ENCODE measurements at regions not wholly inside any gene's neighbourhood (a gene's known extent, or its start where the extent isn't known, plus 50 kb on each side); places are given as distances from the start of the nearest gene placed in this dataset.

GRCh38 chr17:79511471-79511870 lies 99.4 kb downstream of the RBFOX3 start:
- no peak overlapping the region for H3K4me2 ChIP-seq (ENCODE audit: insufficient read depth, low read length)
- H3K4me1 ChIP-seq (ENCODE audit: insufficient read depth, low read length): no peaks in the 10 kb centered on the region
- no peaks in the 10 kb centered on the region for H3K36me3 ChIP-seq (ENCODE audit: insufficient read depth, low read length)
- ATAC-seq (ENCODE audit: insufficient read depth, low read depth) (no peak), DNase-seq (no peak)
- no peaks in the 10 kb centered on the region for H3K79me2 ChIP-seq (ENCODE audit: insufficient read depth, low read length)
- no peaks in the 10 kb centered on the region for H3K27me3 ChIP-seq (ENCODE audit: insufficient read depth, low read length, poor library complexity)
- TF ChIP-seq, protein P1, sequence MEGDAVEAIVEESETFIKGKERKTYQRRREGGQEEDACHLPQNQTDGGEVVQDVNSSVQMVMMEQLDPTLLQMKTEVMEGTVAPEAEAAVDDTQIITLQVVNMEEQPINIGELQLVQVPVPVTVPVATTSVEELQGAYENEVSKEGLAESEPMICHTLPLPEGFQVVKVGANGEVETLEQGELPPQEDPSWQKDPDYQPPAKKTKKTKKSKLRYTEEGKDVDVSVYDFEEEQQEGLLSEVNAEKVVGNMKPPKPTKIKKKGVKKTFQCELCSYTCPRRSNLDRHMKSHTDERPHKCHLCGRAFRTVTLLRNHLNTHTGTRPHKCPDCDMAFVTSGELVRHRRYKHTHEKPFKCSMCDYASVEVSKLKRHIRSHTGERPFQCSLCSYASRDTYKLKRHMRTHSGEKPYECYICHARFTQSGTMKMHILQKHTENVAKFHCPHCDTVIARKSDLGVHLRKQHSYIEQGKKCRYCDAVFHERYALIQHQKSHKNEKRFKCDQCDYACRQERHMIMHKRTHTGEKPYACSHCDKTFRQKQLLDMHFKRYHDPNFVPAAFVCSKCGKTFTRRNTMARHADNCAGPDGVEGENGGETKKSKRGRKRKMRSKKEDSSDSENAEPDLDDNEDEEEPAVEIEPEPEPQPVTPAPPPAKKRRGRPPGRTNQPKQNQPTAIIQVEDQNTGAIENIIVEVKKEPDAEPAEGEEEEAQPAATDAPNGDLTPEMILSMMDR (IDR thresholded peaks at IDR 0.05; ENCODE audit: borderline replicate concordance, extremely low read depth, low read length, poor library complexity, severe bottlenecking): no peak
- TF ChIP-seq EZH2 (IDR thresholded peaks at IDR 0.05; ENCODE audit: borderline replicate concordance, low read depth, low read length, severe bottlenecking): no peak
- peaks cover 4% of the 10 kb centered on the region for H3K9me3 ChIP-seq (ENCODE audit: insufficient read depth, low read length, severe bottlenecking)
- H3K27ac ChIP-seq (ENCODE audit: low read length): no peak overlapping the region
- no peak overlapping the region for H3K4me3 ChIP-seq (ENCODE audit: low read depth in 1 of 2, low read length in 2 of 2)
- no peak overlapping the region for H3K9ac ChIP-seq (ENCODE audit: low read depth, low read length)
- H2AFZ ChIP-seq (ENCODE audit: low read depth, low read length): no peak overlapping the region
- H4K20me1 ChIP-seq (ENCODE audit: insufficient read depth, low read length): no peaks in the 10 kb centered on the region; the same call in 1 of the 2 replicates

- Histone ChIP-seq H3K79me2 (ENCODE audit: insufficient read depth, low read length) (no peaks in the 10 kb centered on the region), H3K4me1 (ENCODE audit: insufficient read depth, low read length) (no peaks in the 10 kb centered on the region), H3K27me3 (ENCODE audit: insufficient read depth, low read length, poor library complexity) (no peaks in the 10 kb centered on the region), H3K9me3 (ENCODE audit: insufficient read depth, low read length, severe bottlenecking) (peaks cover 4% of the 10 kb centered on the region), H3K9ac (ENCODE audit: low read depth, low read length) (no peak overlapping the region), H3K27ac (ENCODE audit: low read length) (no peak overlapping the region), H3K36me3 (ENCODE audit: insufficient read depth, low read length) (no peaks in the 10 kb centered on the region), H3K4me3 (ENCODE audit: low read depth in 1 of 2, low read length in 2 of 2) (no peak overlapping the region), H4K20me1 (ENCODE audit: insufficient read depth, low read length) (no peaks in the 10 kb centered on the region; the same call in 1 of the 2 replicates), H3K4me2 (ENCODE audit: insufficient read depth, low read length) (no peak overlapping the region), H2AFZ (ENCODE audit: low read depth, low read length) (no peak overlapping the region)
- TF ChIP-seq EZH2 (IDR thresholded peaks at IDR 0.05; ENCODE audit: borderline replicate concordance, low read depth, low read length, severe bottlenecking): no peak
- TF ChIP-seq, protein P1 (IDR thresholded peaks at IDR 0.05; ENCODE audit: borderline replicate concordance, extremely low read depth, low read length, poor library complexity, severe bottlenecking): no peak
- ATAC-seq (ENCODE audit: insufficient read depth, low read depth) (no peak), DNase-seq (no peak)
Measured at GRCh38 chr17:79510071-79510470, 100.8 kb downstream of the RBFOX3 start.

DNA sequence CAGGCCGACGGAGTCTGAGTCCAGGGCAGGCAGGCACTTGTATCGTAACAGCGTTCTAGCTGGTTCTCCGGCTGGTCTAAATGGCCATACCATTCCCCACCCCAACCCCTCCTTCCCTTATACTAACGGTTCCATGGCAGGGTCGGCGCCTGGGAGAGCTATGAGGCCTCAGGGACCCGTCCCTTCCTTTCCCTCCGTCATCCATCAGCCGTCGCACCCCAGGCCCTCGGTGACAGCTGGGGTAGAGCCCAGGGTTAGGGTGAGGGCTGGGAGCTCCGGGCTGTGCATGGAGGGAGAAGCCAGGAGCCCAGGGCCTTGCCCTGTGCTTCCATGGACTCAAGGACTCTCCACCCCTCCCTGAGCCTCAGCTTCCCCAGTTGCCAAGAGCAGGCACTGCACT lies 101.4 kb downstream of the RBFOX3 start:
- no peak for ATAC-seq (ENCODE audit: insufficient read depth, low read depth)

More for the DNA sequence above, 101.4 kb downstream of the RBFOX3 start:
- no peak overlapping the region for H3K4me2 ChIP-seq (ENCODE audit: insufficient read depth, low read length)
- no peaks in the 10 kb centered on the region for H3K27me3 ChIP-seq (ENCODE audit: insufficient read depth, low read length, poor library complexity)
- H3K36me3 ChIP-seq (ENCODE audit: insufficient read depth, low read length): no peaks in the 10 kb centered on the region
- no peaks in the 10 kb centered on the region for H3K79me2 ChIP-seq (ENCODE audit: insufficient read depth, low read length)
- TF ChIP-seq EZH2 (IDR thresholded peaks at IDR 0.05; ENCODE audit: borderline replicate concordance, low read depth, low read length, severe bottlenecking): no peak
- TF ChIP-seq, protein P1 (IDR thresholded peaks at IDR 0.05; ENCODE audit: borderline replicate concordance, extremely low read depth, low read length, poor library complexity, severe bottlenecking): no peak
- H3K9ac ChIP-seq (ENCODE audit: low read depth, low read length): no peak overlapping the region
- no peaks in the 10 kb centered on the region; the same call in 1 of the 2 replicates for H4K20me1 ChIP-seq (ENCODE audit: insufficient read depth, low read length)
- peaks cover 4% of the 10 kb centered on the region for H3K9me3 ChIP-seq (ENCODE audit: insufficient read depth, low read length, severe bottlenecking)
- H2AFZ ChIP-seq (ENCODE audit: low read depth, low read length): no peak overlapping the region
- no peak for DNase-seq
- no peak overlapping the region for H3K4me3 ChIP-seq (ENCODE audit: low read depth in 1 of 2, low read length in 2 of 2)
- no peak overlapping the region for H3K27ac ChIP-seq (ENCODE audit: low read length)
- H3K4me1 ChIP-seq (ENCODE audit: insufficient read depth, low read length): no peaks in the 10 kb centered on the region

Measured in DND-41 (cell line).